ENCODE measurements at regions not wholly inside any gene's neighbourhood (a gene's known extent, or its start where the extent isn't known, plus 50 kb on each side); places are given as distances from the start of the nearest gene placed in this dataset.

- Histone ChIP-seq H3K36me3 (ENCODE audit: insufficient read depth, low read length) (no peaks in the 10 kb centered on the region), H3K27me3 (ENCODE audit: insufficient read depth, low read length, poor library complexity) (no peaks in the 10 kb centered on the region), H3K4me3 (ENCODE audit: low read depth in 1 of 2, low read length in 2 of 2) (no peak overlapping the region), H2AFZ (ENCODE audit: low read depth, low read length) (no peak overlapping the region), H3K9me3 (ENCODE audit: insufficient read depth, low read length, severe bottlenecking) (no peaks in the 10 kb centered on the region), H3K4me1 (ENCODE audit: insufficient read depth, low read length) (no peaks in the 10 kb centered on the region), H4K20me1 (ENCODE audit: insufficient read depth, low read length) (no peaks in the 10 kb centered on the region), H3K79me2 (ENCODE audit: insufficient read depth, low read length) (no peaks in the 10 kb centered on the region), H3K4me2 (ENCODE audit: insufficient read depth, low read length) (no peak overlapping the region), H3K27ac (ENCODE audit: low read length) (no peak overlapping the region), H3K9ac (ENCODE audit: low read depth, low read length) (no peak overlapping the region)
- TF ChIP-seq CTCF (IDR thresholded peaks at IDR 0.05; ENCODE audit: borderline replicate concordance, extremely low read depth, low read length, poor library complexity, severe bottlenecking): no peak
- TF ChIP-seq EZH2 (IDR thresholded peaks at IDR 0.05; ENCODE audit: borderline replicate concordance, low read depth, low read length, severe bottlenecking): no peak
- ATAC-seq (ENCODE audit: insufficient read depth, low read depth) (no peak), DNase-seq (no peak)
Measured at GRCh38 chr2:4903656-4904348, 788.4 kb upstream of the SOX11 start.

- Histone ChIP-seq H4K20me1 (ENCODE audit: insufficient read depth, low read length) (no peaks in the 10 kb centered on the region), H3K9ac (ENCODE audit: low read depth, low read length) (no peak overlapping the region), H3K27me3 (ENCODE audit: insufficient read depth, low read length, poor library complexity) (no peaks in the 10 kb centered on the region), H3K4me1 (ENCODE audit: insufficient read depth, low read length) (no peaks in the 10 kb centered on the region), H3K36me3 (ENCODE audit: insufficient read depth, low read length) (no peaks in the 10 kb centered on the region), H3K4me3 (ENCODE audit: low read depth in 1 of 2, low read length in 2 of 2) (no peak overlapping the region), H3K9me3 (ENCODE audit: insufficient read depth, low read length, severe bottlenecking) (no peaks in the 10 kb centered on the region), H3K79me2 (ENCODE audit: insufficient read depth, low read length) (no peaks in the 10 kb centered on the region), H3K27ac (ENCODE audit: low read length) (no peak overlapping the region), H3K4me2 (ENCODE audit: insufficient read depth, low read length) (no peak overlapping the region), H2AFZ (ENCODE audit: low read depth, low read length) (no peak overlapping the region)
- no peak for DNase-seq
- TF ChIP-seq EZH2 (IDR thresholded peaks at IDR 0.05; ENCODE audit: borderline replicate concordance, low read depth, low read length, severe bottlenecking): no peak
- no peak for TF ChIP-seq CTCF (IDR thresholded peaks at IDR 0.05; ENCODE audit: borderline replicate concordance, extremely low read depth, low read length, poor library complexity, severe bottlenecking)
- no peak for ATAC-seq (ENCODE audit: insufficient read depth, low read depth)
Measured at GRCh38 chr2:4908461-4908860, 783.7 kb upstream of the SOX11 start.

- Histone ChIP-seq H3K4me1 (ENCODE audit: insufficient read depth, low read length) (no peaks in the 10 kb centered on the region), H4K20me1 (ENCODE audit: insufficient read depth, low read length) (no peaks in the 10 kb centered on the region), H3K27me3 (ENCODE audit: insufficient read depth, low read length, poor library complexity) (no peaks in the 10 kb centered on the region), H3K4me2 (ENCODE audit: insufficient read depth, low read length) (no peak overlapping the region), H3K4me3 (ENCODE audit: low read depth in 1 of 2, low read length in 2 of 2) (no peak overlapping the region), H3K36me3 (ENCODE audit: insufficient read depth, low read length) (no peaks in the 10 kb centered on the region), H3K9me3 (ENCODE audit: insufficient read depth, low read length, severe bottlenecking) (no peaks in the 10 kb centered on the region), H3K27ac (ENCODE audit: low read length) (no peak overlapping the region), H3K9ac (ENCODE audit: low read depth, low read length) (no peak overlapping the region), H3K79me2 (ENCODE audit: insufficient read depth, low read length) (no peaks in the 10 kb centered on the region), H2AFZ (ENCODE audit: low read depth, low read length) (no peak overlapping the region)
- DNase-seq: no peak
- no peak for TF ChIP-seq EZH2 (IDR thresholded peaks at IDR 0.05; ENCODE audit: borderline replicate concordance, low read depth, low read length, severe bottlenecking)
- TF ChIP-seq CTCF (IDR thresholded peaks at IDR 0.05; ENCODE audit: borderline replicate concordance, extremely low read depth, low read length, poor library complexity, severe bottlenecking): no peak
- no peak for ATAC-seq (ENCODE audit: insufficient read depth, low read depth)
Measured at GRCh38 chr2:4909346-4910009, 782.7 kb upstream of the SOX11 start.

Data from DND-41 (cell line).